Esophagus squamous epithelium (tissue), 4 donors: ENCODE measurements at regions not wholly inside any gene's neighbourhood (a gene's known extent, or its start where the extent isn't known, plus 50 kb on each side); places are given as distances from the start of the nearest gene placed in this dataset.

Experiments
- POLR2A ChIP-seq, 4 donors: fragments of 450-650 bp; IDR thresholded peaks; one replicate each; pipeline ENCODE4 v1.6.1; 2017; ENCODE audit warnings: antibody characterized with exemption in 4 of 4, mild to moderate bottlenecking in 4 of 4, moderate library complexity in 3 of 4
- TF ChIP-seq, protein P1 (sequence below), 6 experiments: fragments of 450-650 bp in 4 of 6; fragments of 200-600 bp in 2 of 6; sonication (generic) in 2 of 6; IDR thresholded peaks; one replicate each; pipeline ENCODE4 v1.5.1; 2016 to 2019; ENCODE audit warnings: antibody characterized with exemption in 6 of 6, mild to moderate bottlenecking in 4 of 6, moderate library complexity in 4 of 6

DNA sequence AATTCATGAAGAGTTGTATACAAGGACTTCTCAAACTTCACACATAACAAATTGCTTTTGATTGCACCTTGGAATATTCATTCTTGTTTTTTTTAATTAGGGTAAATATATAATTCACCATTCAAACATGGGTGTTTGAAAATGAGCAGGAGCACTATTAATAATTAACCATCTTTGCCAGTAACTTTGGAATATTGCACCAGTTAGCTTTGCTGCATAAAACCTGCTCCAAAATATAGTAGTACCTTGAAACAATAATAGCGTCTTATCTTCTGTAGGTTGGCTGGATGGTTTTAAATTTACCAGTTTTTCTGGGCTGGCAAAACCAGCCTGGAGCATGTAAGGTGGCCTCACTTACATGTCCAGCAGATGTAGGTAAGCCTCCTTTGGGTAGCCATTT lies 1112.4 kb downstream of the TRHDE start:
- TF ChIP-seq, protein P1, sequence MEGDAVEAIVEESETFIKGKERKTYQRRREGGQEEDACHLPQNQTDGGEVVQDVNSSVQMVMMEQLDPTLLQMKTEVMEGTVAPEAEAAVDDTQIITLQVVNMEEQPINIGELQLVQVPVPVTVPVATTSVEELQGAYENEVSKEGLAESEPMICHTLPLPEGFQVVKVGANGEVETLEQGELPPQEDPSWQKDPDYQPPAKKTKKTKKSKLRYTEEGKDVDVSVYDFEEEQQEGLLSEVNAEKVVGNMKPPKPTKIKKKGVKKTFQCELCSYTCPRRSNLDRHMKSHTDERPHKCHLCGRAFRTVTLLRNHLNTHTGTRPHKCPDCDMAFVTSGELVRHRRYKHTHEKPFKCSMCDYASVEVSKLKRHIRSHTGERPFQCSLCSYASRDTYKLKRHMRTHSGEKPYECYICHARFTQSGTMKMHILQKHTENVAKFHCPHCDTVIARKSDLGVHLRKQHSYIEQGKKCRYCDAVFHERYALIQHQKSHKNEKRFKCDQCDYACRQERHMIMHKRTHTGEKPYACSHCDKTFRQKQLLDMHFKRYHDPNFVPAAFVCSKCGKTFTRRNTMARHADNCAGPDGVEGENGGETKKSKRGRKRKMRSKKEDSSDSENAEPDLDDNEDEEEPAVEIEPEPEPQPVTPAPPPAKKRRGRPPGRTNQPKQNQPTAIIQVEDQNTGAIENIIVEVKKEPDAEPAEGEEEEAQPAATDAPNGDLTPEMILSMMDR (IDR thresholded peaks at IDR 0.05) = no peak
- no peak for TF ChIP-seq POLR2A (IDR thresholded peaks at IDR 0.05)
